HG03439 (cell line): ENCODE measurements at regions not wholly inside any gene's neighbourhood (a gene's known extent, or its start where the extent isn't known, plus 50 kb on each side); places are given as distances from the start of the nearest gene placed in this dataset.
"Not testable (repeated sequence)": the region's sequence is repeated elsewhere in the genome, so short reads cannot be mapped to it uniquely, and the experiment has no call there.

Experiments
- ATAC-seq: cut with Tn5 transposase; IDR thresholded peaks from one replicate; pipeline ENCODE4 v1.9.1; 2021; ENCODE audit warnings: mild to moderate bottlenecking, moderate library complexity; ENCODE audit not compliant: unreplicated experiment

DNA sequence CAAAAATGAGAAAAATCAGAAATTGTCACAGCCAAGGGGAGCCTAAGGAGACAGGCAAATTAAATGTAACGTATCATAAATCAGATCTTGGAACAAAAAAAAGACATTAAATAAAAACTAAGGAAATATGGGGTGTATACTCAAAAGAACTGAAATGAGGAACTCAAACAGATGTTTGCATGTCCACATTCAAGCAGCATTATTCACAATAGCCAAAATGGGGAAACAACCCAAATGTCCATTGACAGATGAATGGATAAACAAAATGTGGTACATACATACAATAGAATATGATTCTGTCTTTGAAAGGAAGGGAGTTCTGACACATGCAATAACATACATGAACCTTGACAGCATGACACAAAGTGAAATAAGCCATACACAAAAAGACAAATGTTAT is 155.8 kb upstream of the KLF7 start:
- ATAC-seq: no peak

DNA sequence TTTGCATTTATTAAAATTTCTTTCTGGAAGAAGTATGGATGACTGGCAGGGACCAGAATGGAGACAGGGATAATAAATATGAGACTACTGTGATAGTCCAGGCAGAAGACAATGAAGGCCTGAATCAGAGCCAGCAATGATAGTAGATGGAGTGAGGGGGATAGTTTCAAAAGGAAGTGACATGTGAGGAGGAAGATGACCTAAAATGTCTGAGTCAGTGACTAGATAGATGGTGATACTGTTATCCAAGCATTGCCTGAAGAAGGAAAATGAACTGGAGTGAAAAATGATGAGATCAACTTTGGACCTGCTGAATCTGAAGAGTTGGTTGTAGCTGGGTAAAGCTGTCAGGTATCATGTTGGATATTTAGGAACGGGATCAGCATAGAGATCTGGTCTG is 158.3 kb upstream of the KLF7 start:
- ATAC-seq: no peak

GRCh38 chr2:207327513-207327912 is 161.8 kb upstream of the KLF7 start:
- ATAC-seq: no peak

- ATAC-seq: peak; percentile 35
Measured at GRCh38 chr2:207328944-207329386, 163.2 kb upstream of the KLF7 start.

DNA sequence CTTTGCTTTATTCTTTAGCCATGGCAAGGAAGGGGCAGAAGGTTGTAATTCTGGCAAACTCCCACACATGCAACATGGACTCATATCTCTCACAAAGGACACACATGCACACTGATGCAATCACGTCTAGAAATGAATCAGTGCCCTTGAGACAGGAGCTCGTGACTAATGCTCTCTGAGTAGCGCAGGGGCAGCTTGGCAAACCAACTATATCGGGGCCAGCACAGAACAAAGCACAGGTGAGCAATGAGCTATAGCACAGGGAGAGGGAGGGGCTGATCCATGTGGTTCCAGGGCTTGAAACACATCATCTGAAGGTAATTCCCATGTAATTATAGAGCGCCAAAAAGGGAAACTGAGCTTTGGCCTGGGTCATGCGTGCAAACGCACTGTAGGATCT is 165.2 kb upstream of the KLF7 start:
- ATAC-seq: peak; percentile 61

GRCh38 chr2:207331674-207332073 is 165.9 kb upstream of the KLF7 start:
- no peak for ATAC-seq

DNA sequence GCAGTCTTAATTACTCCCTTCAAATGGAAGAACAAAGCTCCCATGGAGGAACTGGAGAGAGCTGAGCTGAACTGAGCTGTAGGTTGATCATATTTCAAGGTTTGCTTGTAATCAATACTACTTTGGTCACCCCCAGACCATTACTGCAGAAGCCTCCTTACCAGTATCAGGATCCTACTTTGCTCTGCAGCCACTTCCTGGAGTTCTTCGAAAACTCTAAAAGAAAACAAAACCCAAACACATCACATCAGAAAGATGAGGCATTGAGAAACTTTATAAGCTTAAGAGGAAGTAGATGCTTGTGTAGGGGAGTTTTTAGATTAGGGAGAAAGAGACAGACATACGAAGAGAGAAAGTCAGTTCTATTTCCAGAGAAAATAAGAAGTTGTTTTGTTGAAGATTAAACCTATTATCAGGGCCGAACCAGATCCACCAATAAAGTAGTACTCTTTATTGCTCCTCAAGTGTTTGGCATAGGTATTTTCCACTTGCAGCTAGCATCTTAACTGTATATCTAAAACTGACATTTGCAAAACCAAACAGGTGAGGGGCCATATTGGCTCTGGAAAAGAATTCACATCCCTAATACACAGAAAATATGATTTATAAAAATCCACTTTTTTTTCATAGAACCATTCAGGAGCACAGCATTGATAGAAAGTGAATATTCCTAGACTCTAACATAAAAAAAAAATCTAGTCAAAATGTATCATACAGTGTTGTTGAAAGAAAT is 166.9 kb upstream of the KLF7 start:
- ATAC-seq: no peak

DNA sequence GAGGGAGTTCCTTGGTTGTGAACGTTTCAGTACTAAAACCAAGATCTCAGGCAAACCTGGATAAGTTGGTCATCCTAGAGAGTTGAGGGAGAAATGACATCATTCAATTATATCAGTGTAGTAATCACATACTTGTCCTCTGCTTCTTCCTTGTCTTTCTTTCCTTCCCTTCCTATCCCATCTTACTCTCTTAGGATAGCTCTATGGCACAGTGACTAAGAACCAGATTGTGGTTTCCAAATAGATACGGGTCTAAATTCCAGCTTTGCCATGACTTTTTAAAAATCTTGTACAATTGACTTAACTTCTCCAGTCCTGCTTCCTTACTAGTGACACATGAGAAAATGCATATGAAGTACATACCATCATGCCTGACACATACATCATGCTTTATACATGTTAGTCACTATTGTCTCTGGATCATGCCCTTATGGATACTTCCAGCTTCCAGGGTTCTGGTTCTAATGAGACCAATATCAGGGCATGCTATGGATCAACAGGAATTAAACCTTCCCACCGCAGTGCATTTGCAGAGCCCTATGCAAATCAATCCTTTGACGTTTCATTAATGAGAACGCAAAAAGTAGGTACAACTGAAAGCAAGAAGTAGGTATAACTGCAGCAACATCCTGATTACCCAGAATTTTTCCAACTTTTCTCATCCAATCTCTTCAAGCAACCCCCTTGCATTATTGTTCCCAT is 168.0 kb upstream of the KLF7 start:
- ATAC-seq: no peak

GRCh38 chr2:207334301-207334623 is 168.5 kb upstream of the KLF7 start:
- peak; percentile 1 for ATAC-seq

GRCh38 chr2:207334624-207335371 is 169.1 kb upstream of the KLF7 start:
- ATAC-seq: peak; percentile 38

GRCh38 chr2:207337234-207338219 is 171.8 kb upstream of the KLF7 start:
- ATAC-seq: peak; percentile 37

GRCh38 chr2:207338220-207338607 is 172.5 kb upstream of the KLF7 start:
- ATAC-seq: no peak

DNA sequence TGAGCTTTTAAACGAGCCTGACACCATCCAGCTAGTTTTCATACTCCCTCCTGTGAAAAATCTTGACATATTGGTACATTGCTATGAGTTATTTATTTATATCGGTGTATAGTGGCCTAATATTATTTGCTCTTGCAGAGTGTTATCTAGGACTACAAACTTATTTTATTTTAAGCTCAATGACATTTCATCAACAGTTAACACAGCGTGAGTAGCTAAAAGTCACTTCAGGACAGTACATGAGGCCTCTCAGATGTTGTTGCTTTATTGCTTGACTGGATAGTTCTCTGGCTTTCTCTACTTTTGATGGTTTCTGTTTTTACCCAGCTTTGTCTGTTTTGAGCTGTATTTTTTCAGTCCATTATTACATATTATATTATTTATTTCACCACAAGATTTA is 172.9 kb upstream of the KLF7 start:
- no peak for ATAC-seq

GRCh38 chr2:207341112-207341750 is 175.5 kb upstream of the KLF7 start:
- ATAC-seq: no peak

GRCh38 chr2:207341804-207342203 is 176.1 kb upstream of the KLF7 start:
- no peak for ATAC-seq

GRCh38 chr2:207344596-207345394 is 179.0 kb upstream of the KLF7 start:
- not testable (repeated sequence) for ATAC-seq

GRCh38 chr2:207351171-207351570 is 178.6 kb upstream of the CREB1 start:
- ATAC-seq: no peak

DNA sequence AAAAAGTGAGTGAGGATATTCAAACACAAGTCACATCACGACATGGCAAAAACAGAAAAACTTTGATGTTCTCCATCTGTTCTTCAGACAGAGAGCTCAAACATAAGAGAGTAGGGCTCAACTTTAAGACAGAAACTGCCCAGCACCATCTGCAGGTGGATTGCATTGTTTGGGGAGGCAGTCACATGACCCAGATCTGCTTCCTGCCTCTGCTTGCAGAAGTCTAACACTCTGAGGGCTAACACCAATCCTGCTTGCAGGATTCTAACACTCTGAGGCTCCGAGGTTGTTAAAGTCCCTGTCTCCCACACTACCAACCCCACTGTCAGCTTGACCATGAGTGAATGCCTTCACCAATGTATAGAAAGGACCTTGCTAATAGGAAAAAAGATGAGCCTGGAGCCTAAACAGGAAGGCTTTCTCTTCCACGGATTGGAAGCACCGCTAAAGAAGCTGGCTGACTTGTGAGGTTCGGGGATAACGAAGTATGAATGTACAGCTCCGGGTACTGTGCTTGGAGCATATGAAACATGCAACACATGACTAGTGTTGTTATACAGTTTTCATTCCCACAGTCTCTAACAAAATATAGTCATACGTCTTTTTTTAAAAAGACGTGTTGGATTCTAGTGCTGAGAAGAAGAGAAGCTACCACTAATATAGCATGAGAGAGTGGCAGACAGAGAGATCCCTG is 176.6 kb upstream of the CREB1 start:
- ATAC-seq: peak; percentile 79

DNA sequence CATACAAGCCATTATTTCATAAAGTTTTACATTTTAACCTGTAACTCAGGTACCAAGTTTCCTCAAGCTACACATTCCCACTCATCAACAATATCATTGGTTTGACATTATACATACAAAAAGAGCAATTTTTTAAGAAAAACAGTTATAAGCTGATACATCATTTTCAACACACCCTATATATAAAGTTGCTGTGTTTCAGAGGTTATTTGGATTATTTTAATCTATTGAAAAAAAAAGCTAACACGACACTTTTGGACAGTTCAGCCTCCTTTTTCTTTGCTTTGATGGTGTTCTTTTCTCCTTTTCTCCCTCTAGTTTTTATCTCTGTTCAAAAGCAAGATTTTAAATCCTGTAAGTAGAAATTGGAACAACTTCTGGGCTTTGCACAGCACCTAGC is 175.9 kb upstream of the CREB1 start:
- ATAC-seq: no peak
